GM21526 (cell line): ENCODE measurements at regions not wholly inside any gene's neighbourhood (a gene's known extent, or its start where the extent isn't known, plus 50 kb on each side); places are given as distances from the start of the nearest gene placed in this dataset.
"Not testable (repeated sequence)": the region's sequence is repeated elsewhere in the genome, so short reads cannot be mapped to it uniquely, and the experiment has no call there.

Experiments
- ATAC-seq: cut with Tn5 transposase; IDR thresholded peaks from one replicate; pipeline ENCODE4 v1.9.1; 2021; ENCODE audit warnings: moderate library complexity; ENCODE audit not compliant: unreplicated experiment, low FRiP score

DNA sequence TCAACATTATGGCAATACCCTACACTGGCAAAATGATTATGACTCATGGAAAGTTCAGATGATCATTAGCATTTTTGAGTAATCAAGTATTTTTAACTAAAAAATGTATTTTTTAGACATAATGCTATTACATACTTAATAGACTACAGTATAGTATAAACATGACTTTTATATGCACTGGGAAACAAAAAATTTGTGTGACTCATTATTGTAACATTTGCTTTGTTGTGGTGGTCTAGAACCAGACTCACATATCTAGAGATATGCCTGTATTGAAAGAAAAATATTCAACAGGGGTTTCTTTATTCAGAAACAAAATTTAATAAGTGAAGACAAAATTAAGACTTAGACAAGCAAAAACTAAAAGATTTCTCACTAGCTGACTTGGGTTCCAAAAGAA, 385.3 kb upstream of the RIOK2 start:
- no peak for ATAC-seq

GRCh38 chr5:97570242-97570641, 387.2 kb upstream of the RIOK2 start:
- ATAC-seq = no peak

DNA sequence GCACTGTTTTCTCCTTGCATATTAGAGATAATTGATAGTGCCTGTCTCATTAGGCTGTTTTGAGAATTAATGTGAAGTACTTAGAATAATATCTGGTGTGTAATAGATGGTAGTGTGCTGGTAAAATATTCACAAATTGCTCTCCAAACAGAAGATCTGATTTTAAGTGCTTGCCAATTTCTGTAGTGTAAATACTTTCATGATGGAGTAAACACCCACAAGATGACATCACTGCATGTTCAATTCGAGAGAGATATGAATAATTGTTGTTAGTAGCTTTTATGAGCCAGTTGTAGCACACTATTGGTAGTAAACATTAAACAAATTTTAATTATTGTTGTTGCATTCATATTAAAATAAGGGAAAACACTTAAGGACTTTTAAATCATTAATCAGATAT, 392.3 kb upstream of the RIOK2 start:
- ATAC-seq = no peak

- no peak for ATAC-seq
Measured at GRCh38 chr5:97576956-97577355, 393.9 kb upstream of the RIOK2 start.

DNA sequence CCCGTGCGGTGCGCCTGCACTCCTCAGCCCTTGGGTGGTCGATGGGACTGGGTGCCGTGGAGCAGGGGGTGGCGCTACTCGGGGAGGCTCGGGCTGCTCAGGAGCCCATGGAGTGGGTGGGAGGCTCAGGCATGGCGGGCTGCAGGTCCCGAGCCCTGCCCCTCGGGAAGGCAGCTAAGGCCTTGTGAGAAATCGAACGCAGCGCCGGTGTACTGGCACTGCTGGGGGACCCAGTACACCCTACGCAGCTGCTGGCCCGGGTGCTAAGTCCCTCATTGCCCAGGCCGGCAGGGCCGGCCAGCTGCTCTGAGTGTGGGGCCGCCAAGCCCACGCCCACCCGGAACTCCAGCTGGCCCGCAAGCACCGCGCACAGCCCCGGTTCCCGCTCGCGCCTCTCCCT, 396.9 kb upstream of the RIOK2 start:
- not testable (repeated sequence) for ATAC-seq

GRCh38 chr5:97580746-97581145, 397.7 kb upstream of the RIOK2 start:
- no peak for ATAC-seq

GRCh38 chr5:97591781-97592180, 408.7 kb upstream of the RIOK2 start:
- ATAC-seq = no peak

DNA sequence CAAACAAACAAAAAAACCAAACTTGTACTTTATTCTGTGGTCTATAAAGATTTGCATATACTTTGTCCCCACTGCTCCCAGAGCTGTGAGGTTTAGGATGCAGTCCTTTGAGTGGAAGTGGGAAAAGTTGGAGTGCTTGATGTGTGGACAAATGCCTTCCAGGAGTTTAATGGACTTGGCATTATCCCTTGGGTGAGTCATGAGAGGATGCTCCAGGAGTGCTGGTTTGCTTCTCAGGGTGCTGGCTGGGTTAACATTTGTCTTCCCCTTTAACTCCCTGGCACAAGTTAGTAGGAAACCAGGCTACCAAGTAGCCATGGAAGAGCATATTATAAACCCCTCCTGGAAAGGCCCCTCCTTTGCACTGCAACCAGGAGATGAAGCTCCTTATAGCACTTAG, 417.4 kb upstream of the RIOK2 start:
- ATAC-seq = no peak

DNA sequence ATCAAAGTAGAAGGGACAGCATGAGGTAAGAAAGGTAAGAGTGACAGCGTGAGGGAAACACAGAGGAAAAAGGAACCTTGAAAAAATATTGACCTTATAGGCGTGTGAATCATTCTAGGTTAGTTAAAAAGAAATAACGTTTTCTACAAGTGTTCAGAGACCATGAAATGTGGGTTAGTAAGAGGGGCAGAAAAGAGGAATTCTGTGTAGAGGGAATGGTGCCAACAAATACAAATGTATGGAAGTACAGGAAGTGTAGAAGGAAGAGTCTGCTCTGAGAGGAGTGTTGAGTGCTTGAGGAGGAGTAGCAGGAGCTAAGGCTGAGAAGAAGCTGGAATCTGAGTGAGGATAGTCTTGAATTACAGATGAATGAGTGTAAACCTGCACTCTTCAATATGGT, 418.6 kb upstream of the RIOK2 start:
- ATAC-seq = no peak

DNA sequence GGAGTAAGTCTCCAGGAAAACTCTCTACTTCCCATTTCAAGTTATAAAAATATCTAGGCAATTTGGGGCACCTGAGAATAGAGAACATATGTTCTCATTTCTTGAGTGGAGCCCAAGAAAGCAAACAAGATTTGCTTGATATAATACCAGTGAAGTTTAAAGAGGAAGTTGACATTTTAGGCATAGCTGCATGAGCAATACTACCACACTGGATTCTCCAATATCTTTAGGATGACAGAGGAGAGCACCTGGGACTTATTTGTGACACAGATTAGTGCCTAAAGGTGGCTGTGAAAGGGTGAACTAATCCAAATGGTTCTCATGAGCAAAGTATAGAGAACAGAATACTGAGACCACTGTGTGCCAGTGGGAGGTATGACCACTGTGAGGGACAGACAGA, 423.5 kb upstream of the RIOK2 start:
- ATAC-seq = no peak

GRCh38 chr5:97608501-97608900, 425.5 kb upstream of the RIOK2 start:
- ATAC-seq = no peak

DNA sequence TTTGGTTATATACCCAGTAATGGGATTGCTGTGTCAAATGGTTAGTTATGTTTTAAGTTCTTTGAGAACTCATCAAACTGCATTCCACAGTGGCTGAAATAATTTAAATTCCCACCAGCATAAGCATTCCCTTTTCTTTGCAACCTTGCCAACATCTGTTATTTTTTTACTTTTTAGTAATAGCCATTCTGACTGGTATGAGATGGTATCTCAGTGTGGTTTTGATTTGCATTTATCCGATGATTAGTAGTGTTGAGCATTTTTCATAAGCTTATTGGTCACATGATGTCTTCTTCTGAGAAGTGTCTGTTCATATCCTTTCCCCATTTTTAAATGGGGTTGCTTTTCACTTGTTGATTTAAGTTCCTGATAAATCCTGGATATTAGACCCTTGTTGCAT, 435.7 kb upstream of the RIOK2 start:
- no peak for ATAC-seq

GRCh38 chr5:97623441-97623840, 440.4 kb upstream of the RIOK2 start:
- no peak for ATAC-seq

- no peak for ATAC-seq
Measured at GRCh38 chr5:97624886-97625285, 441.8 kb upstream of the RIOK2 start.

- ATAC-seq = no peak
Measured at GRCh38 chr5:97627272-97627671, 444.2 kb upstream of the RIOK2 start.

- ATAC-seq = no peak
Measured at GRCh38 chr5:97628031-97628430, 445.0 kb upstream of the RIOK2 start.

DNA sequence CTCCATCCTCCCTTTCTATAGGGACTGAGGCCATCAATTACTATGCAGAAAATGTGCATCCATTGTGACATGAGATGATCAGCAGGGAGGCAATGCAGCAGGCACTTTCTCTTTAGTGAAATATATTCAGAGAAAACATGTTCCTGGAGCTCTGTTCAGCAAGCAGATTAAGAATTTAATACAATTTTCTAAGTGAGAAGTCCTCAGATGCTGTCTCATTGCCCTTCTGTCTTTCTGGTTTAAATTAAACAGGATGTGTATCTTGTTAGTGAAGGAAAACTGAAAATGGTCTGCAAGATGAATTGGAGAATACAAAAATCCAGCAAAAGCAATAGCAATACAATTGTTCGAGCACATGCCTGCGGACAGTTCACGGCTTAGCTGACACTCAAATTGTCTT, 445.8 kb upstream of the RIOK2 start:
- no peak for ATAC-seq

GRCh38 chr5:97629276-97629675, 446.2 kb upstream of the RIOK2 start:
- ATAC-seq = no peak

DNA sequence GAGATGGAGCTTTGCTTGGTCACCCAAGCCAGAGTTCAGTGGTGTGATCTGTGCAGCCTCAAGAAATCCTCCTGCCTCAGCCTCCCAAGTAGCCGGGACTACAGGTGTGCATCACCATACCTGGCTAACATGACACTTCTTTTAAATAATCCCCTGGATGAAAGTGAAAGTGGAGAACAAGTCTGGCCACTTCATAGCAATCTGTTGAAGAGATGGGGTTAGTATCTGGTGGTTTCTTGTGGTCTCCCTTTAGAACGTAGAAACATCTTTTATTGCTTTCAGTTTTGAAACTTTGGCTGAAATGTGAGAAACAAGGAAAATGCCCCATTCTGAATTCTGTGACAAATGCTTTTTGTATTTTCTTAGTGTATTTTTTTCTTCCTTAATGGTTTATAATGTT, 452.5 kb upstream of the RIOK2 start:
- no peak for ATAC-seq

DNA sequence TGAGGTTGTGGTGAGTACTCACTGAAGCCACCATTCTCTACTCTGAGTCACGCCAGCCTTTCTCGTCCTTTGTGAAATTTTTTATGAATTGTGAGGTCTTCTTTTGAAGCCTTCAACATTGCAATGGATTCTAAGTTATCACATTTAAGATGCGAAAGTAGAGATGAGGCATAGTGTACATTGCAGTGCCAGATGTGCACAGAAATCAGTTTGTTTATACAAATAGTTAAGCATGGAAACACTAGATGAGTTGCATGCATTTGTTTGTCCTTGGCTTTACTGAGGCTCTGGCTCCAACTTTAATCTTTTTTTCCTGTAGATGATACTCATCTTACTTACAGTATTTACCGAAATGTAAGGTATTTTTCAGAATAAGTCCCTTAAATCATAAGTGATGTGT, 453.7 kb upstream of the RIOK2 start:
- no peak for ATAC-seq

GRCh38 chr5:97641081-97641480, 458.0 kb upstream of the RIOK2 start:
- ATAC-seq = no peak

- ATAC-seq = no peak
Measured at GRCh38 chr5:97644206-97644605, 461.2 kb upstream of the RIOK2 start.

DNA sequence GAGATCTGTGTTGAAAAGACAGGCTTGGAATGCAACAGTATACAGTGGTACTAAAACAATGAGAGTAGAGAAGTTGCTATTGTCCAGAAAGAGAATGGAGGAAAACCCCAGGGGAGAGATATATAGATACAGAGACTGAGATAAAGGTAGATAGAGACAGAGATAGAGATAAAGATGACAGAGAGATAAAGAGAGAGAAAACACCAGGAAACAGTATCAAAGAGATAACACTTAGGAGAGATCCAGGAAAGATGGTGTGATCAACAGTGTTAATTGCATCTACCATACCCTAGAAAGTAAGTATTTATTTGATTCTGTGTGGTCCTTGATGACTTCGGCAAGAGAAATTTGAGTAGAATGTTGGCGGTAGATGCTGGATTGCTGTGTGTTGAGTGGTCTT, 461.8 kb upstream of the RIOK2 start:
- no peak for ATAC-seq

- ATAC-seq = no peak
Measured at GRCh38 chr5:97657239-97657638, 474.2 kb upstream of the RIOK2 start.
